ENCODE measurements at regions not wholly inside any gene's neighbourhood (a gene's known extent, or its start where the extent isn't known, plus 50 kb on each side); places are given as distances from the start of the nearest gene placed in this dataset.

DNA sequence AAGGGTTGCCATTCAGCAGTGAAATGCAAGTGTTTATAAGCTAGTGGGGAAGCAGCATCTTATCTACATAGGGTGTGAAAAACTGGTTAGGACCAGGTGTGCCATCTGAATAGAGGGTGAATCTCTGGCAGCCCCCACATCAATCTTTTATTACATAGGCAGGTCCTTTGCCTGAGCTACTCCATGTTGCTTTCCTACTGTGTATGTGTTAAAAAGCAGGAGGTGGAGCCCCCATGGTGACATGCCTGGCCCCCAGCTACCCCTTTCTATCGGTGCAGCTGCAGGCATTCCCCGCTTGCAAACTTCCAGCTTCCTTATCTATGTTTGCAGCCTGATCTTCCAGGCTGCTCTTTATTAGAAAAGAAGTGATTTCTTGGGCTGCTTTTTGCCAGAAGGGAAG, 353.5 kb downstream of the SPATA31D1 start:
- TF ChIP-seq SIN3A (IDR thresholded peaks at IDR 0.05; ENCODE audit: borderline replicate concordance, insufficient read depth, low read length) = no peak
- TF ChIP-seq TAF1 (IDR thresholded peaks at IDR 0.05; ENCODE audit: borderline replicate concordance, insufficient read depth, low read length) = no peak
- TF ChIP-seq POLR2AphosphoS5 (IDR thresholded peaks at IDR 0.05; ENCODE audit: low read depth, low read length) = no peak
- TF ChIP-seq, protein P1, sequence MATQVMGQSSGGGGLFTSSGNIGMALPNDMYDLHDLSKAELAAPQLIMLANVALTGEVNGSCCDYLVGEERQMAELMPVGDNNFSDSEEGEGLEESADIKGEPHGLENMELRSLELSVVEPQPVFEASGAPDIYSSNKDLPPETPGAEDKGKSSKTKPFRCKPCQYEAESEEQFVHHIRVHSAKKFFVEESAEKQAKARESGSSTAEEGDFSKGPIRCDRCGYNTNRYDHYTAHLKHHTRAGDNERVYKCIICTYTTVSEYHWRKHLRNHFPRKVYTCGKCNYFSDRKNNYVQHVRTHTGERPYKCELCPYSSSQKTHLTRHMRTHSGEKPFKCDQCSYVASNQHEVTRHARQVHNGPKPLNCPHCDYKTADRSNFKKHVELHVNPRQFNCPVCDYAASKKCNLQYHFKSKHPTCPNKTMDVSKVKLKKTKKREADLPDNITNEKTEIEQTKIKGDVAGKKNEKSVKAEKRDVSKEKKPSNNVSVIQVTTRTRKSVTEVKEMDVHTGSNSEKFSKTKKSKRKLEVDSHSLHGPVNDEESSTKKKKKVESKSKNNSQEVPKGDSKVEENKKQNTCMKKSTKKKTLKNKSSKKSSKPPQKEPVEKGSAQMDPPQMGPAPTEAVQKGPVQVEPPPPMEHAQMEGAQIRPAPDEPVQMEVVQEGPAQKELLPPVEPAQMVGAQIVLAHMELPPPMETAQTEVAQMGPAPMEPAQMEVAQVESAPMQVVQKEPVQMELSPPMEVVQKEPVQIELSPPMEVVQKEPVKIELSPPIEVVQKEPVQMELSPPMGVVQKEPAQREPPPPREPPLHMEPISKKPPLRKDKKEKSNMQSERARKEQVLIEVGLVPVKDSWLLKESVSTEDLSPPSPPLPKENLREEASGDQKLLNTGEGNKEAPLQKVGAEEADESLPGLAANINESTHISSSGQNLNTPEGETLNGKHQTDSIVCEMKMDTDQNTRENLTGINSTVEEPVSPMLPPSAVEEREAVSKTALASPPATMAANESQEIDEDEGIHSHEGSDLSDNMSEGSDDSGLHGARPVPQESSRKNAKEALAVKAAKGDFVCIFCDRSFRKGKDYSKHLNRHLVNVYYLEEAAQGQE (IDR thresholded peaks at IDR 0.05; ENCODE audit: insufficient read depth in 1 of 2, low read depth in 2 of 2, low read length in 2 of 2) = no peak
- TF ChIP-seq FOXP2 (optimal IDR thresholded peaks at IDR 0.05; ENCODE audit: borderline replicate concordance, extremely low read depth, extremely low read length, insufficient read depth) = no peak

Measured in PFSK-1 (cell line).